ENCODE measurements at regions not wholly inside any gene's neighbourhood (a gene's known extent, or its start where the extent isn't known, plus 50 kb on each side); places are given as distances from the start of the nearest gene placed in this dataset.
"Not testable (repeated sequence)": the region's sequence is repeated elsewhere in the genome, so short reads cannot be mapped to it uniquely, and the experiment has no call there.

DNA sequence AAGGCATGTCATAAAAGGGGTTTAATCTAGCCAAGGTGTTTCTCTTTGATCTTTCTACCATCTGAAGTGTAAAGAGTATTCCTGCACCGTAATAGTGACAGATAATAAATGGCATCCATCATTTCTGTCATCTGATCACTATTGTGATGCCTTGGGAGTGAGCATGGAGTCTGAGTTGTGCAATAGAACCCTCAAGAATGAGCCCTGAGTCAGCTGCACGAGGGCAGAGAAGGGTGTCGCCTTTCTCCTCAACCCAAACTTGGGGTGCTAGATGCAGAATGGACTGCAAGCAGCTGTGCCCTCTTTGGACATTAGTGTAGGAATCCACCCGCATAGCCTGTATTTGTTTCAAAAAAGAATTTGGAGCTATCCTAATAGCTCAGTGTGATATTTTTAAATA is 115.2 kb downstream of the ZNF37A start:
- no peak for DNase-seq

DNA sequence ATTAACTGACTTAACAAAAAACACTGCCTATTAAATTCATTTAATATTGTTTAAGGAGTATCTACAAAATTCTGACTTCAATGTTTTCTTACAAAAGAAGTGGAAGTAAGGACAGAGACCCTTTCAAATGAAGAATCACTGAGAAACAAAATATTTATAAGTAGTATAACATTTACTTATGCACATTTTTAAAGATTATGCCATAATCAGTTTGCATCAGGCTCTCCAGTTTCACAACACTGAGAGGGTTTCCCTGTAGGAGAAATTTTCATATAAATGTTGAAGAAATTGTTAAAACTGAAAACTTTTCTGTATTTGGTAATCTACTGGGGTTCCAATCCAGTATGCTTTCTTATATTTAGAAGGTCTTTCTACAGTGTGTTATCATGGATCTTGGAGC is 115.6 kb downstream of the ZNF37A start:
- DNase-seq: not testable (repeated sequence)

DNA sequence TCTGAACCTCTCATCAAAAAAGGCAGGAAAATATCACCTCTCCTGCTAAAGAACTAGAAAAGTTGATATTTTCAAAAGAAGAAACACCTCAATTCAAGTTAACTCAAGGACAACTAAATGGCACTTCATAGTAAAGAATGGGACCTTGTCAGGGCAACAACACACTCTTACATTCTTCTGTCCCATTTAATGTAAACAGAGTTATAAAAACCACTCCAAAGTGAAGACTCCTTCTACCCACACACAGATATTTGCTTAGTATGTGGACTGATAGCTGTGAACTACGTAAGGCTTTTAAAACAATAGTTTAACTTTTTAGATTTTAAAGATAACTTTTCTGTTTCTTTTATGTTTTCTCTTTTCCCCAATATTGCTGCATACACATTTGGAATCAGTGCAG is 118.3 kb downstream of the ZNF37A start:
- DNase-seq: no peak

DNA sequence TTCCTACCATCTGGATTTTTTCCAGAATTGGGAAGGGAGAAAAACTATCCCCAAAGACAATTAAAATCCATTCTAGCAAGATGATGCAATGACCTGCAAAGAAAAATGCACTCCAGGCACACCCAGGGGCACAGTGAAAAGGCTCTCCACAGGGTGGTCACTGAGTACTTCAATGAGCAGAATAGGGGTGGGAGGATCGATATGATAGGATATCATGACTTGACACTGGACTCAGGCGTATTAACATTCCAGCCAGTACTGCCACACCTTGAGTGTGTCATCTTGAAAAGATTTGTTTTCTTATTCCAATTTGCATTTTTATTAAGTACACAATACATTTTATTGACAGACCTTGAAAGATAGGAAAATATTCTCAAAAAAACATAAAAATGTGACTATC is 132.2 kb downstream of the ZNF37A start:
- no peak for DNase-seq

DNA sequence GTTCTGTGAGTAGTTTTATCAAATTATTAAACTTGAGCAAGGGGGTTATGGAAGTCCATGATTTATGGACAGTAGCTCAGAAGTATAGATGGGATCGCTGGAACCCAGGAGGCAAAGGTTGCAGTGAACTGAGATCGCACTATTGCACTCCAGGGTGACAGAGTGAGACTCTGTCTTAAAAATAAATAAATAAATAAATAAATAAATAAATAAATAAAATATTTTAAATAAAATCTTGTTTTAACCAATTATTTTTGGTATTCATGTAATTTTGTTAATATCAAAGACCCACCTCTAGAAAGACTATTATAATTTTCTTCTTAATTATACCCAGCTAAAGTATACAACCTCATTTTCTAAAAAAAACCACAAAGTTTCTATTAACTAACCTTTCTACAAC is 134.3 kb downstream of the ZNF37A start:
- DNase-seq: no peak

DNA sequence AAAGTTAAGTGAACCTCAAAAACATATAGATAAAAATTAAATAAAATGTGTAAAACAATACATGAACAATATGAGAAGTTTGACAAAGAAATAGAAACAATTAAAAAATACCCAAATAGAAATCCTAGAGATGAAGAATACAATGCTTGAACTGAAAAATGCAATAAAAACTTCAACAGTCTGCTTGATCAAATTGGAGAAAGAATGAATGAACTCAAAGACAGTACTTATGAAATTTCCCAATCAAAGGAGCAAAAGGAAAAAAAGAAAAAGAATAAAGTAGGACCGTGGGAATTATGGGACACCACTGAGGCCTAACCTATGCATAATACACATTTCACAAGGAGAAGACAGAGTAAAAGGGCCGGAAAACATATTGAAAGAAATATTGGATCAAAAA is 144.3 kb downstream of the ZNF37A start:
- DNase-seq: not testable (repeated sequence)

DNA sequence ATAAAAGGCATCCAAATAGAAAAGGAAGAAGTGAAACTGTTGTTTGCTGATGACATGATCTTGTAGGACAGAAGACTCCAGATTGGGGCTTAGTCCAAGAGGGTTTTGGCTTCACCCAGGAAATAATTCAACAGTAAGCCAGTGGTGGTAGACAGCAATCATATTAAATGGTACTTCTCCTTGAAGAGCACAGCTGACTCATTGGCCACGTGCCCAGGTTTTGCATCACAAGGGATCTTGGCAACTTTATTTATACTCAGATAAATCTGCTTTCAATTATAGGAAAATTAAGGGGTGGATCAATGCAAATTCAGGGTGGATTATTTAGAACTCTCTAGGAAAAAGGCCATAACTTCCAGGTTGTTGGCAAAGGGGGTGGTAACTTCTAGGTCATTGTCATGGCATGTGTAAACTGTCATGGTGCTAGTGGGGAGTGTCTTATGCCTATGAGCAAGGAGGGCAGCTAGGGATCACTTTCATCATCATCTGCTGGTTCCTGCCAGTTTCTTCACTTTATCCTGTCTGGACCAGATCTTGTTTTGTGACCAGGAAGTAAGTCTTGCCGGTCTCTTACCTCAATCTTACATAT is 148.0 kb downstream of the ZNF37A start:
- not testable (repeated sequence) for DNase-seq

DNA sequence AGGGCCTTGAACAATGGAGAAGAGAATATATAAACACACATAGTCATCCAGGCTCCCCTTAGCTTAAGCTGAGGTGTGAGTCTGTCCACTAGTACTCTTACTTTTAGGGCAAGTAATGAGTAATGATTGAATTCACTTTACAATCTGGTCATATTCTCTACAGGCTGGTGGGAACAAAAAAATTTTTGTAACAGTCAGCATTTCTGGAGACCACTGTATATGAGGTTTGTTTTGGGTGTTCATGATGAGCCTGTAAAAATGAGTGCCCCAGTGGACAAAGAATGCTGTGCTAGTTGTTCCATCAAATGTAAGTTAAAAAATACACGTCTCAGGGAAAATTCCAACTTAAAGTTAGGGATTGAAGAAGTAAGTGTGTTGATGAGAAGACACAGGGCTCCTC is 154.0 kb downstream of the ZNF37A start:
- DNase-seq: not testable (repeated sequence)

DNA sequence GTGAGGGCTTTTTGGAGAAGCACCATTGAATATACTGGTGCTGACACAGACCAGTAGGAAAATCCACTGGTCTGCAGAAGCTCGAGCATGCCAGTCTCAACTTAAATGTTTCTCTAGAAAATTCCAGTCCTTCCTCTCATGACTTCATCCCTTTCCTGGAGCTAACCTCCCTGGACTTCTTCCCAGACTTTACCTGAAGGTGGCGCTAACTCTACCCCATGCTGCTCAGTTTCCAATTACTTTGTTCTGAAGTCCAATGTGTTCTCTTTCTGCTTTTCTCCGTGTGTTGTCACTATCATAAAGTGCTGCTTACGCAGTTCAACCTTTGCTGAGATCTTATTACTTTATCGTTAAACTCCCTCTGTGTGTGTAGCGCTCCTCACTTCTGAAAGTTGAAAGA is 158.4 kb downstream of the ZNF37A start:
- DNase-seq: not testable (repeated sequence)

DNA sequence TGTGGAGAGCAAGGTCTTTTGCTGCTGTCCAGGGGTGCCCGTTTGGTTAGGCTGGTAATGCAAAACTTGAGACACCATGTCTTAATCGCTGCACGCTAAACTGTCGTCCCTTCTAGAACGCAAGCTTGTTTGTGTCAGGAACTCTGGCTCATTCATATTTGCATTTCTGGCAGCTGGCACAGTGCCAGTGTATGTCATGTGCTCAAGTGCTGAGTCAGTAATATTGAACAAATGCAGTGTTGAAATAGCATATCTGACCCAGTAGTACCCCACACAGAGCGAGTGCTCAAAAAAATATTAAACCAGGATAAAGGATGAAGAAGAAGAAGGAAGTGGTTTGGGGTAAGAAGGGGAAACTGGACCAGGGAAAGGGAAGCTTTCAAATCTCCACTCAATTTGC is 173.4 kb downstream of the ZNF37A start:
- not testable (repeated sequence) for DNase-seq

DNA sequence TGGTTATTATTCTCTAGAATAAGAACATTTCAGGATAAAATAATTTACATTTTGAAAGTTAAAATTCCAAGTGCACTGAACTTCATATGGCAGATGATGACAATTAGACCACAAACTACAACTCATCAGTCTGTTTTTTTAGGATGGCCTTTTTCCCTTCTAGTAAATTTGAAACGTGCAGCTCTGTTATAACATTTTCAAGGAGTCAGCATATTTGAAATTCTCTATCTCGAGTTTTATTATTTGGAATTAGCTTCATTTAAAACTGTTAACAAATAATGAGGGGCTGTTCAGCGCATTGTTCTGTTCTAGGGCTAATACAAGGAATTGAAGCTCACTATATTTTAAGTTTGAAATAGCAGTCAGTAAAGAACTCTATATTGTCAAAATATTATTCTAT is 176.9 kb downstream of the ZNF37A start:
- not testable (repeated sequence) for DNase-seq

DNA sequence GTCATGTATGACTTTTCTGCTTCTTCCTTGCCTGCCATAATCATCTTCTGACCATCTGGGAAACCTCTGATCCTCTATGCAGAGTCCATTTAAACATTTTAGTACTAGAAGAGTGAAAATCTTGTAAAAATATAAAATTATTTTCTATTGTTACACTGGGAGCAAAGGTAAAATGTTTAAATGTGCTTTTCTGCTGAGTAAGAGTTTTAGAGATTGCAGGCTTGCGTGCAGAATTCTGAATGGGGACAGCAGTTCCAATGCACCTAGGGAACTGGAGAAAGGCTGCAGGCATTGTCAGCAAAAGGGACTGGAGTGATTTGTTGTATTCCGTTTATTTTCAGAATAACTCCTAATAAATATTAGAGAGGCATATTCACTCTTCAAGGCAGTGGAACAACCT is 180.7 kb downstream of the ZNF37A start:
- not testable (repeated sequence) for DNase-seq

DNA sequence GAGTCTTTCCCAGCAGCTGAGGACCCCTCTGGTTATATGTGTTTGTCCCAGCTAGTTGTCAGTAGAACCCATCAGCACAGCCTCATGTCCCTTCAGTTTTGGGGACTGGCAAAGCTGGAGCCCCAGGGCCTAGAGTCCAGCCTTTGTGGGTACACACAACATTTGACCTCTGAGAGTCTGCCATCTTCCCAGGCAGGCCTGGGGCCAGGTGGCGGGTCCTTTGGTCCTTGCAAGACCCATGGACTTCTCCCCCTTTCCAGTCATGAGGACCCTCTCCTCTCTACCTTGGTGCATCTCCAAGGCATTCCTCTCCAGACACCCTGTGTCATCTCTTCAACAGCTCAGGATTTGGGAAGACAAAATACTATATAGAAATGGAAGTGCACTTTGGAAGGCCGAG is 198.4 kb downstream of the ZNF37A start:
- DNase-seq: not testable (repeated sequence)

DNA sequence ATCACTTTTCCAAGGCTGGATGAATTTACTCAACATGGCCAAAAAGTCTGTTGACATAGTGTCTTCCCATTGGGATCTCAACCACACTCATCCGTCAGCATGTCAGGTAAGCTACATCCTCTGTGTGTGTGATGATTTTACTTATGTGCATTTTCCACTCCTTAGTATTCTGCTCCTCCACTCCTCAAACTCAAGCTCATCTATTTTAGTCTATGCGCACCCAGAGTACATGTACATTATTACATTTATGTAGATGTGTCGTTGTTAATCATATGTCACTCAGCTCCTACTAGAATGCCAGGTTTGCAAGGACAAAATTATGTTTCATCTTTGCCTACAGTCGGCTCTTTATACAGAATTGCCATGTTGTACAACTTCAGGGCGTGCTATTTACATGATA is 216.0 kb downstream of the ZNF37A start:
- DNase-seq: not testable (repeated sequence)

DNA sequence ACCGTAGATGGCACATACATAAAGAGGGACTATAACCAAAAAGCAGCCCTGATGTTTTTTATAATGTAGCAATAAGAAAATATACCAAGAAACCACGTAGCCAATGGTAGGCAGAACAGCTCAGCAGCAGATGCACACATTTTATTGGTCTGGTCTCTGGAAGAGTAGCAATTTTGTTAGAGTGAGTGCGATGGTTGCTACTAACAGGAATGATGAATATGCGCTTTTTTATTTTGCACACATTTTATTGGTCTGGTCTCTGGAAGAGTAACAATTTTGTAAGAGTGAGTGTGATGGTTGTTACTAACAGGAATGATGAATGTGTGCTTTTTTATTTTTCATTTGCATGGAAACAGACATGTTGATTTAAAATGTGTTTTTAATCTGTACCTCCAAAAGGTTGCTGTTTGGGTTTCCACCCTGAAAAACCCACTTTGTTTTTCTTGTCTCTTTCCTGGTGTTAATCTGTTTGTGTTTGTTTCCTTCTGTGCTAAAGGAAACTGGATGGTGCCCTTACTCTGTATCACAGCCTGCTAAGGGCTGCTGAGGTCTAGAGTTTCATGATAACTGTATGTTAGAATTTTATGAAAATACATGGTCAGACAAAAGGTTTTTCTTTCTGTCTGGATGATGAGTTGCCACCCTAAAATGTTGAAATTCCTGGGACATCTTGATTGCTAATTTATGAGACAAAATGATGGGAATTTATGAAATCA is 221.1 kb downstream of the ZNF37A start:
- DNase-seq: not testable (repeated sequence)

DNA sequence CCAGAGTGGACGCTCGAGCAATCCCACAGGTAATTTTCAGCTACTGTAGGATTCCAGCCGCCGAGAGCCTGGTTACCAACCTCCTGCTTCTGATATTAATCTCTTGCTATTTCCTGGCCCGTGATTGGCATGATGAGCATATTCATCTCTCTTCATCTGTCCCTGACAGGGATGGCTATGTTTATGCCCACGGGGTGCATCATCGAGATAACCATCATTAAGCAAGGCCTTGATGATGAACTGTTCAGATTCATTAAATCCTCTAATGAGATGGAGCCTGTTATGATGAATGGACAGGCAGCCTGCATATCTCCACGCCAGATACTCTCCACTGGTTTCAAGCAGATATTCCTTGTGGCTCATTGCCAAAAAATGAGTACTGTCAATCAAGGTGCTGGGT is 227.3 kb downstream of the ZNF37A start:
- DNase-seq: not testable (repeated sequence)

DNA sequence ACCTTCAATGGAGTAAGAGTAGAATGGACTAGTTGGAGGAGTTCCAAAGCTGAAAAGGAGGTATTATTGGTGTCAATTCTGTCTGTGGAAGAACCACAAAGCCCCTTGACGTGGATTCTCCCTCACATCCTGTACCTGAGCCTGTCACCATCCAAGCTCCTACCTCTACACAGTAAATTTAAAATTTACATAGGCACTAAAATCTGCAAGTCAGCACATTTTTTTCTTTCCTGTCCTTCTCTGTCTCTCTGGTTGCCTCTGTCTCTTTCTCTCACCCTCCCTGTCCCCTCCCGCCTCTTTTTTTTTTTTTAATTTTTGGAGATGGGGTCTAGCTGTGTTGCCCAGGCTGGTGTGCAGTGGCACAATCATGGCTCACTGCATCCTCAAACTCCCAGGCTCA is 236.2 kb downstream of the ZNF37A start:
- DNase-seq: not testable (repeated sequence)

DNA sequence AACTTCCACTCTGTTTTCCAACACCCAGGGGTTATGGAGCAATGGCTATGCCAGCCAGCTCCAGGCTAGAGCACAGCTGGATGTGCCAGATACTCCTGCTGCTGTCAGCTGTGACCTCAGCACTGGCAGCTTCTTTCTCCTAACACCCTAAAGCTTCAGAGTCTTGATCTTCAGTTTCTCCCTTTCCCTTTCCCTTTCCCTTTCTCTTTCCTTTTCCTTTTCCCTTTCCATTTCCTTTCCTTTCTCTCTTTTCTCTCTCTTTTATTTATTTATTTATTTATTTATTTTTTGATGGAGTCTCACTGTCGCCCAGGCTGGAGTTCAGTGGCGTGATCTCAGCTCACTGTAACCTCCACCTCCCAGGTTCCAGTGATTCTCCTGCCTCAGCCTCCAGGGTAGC is 237.0 kb downstream of the ZNF37A start:
- DNase-seq: not testable (repeated sequence)

DNA sequence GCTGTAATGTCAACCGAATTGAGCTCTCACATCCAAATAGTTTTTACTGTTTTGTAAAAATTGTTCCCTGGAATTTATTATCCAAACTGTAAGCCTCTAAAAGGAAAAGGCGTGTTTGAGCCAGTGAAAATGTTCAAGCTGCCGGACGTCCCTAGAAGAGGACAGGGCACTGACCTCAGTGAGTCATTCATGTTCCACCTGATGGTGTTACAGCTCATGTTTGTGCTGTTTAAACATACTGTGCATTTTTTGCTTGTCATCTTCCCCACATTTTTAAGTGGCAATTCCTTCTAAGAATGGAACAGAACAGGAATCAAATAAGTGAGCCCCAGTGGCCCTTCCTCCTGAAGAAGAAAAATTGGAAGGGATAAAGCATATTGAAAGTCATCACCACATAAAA is 239.6 kb downstream of the ZNF37A start:
- not testable (repeated sequence) for DNase-seq

DNA sequence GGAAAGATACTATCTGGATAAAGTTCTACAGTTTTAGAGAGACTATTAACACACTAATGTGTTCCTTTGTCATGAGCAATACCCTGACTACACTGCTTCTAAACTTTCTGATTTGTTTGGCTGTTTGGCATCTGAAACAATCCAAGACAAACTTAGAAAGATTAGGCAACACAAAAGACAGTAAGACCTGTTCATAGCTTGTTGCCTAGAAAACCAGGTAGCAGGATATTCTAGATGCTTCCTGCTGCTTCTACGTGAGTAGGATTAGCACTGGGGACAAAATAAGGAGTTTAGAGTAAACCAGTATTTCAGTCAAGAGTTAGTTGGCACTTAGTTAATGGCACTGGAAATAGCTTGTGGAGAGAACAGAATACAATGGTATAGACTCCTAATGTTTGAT is 256.5 kb downstream of the ZNF37A start:
- not testable (repeated sequence) for DNase-seq

DNA sequence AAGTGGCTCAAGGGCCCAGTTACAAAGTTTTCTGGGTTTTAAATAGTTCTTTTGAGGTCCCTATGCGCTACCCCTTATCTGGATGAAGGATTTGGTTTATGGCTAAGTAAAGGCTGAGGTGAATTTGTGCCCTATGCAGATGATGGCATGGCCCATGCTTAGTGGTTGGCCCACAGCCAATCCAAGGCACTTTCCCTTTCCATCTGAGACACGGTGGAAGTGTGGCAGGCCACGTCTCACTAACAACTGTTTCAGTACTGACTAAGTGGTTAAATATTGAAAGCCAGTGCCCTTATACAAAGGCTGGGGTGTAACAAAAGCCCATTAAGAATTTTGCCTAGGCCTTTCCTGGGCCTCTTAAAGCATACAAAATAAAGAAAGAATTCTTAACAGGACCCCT is 260.3 kb downstream of the ZNF37A start:
- DNase-seq: not testable (repeated sequence)

DNA sequence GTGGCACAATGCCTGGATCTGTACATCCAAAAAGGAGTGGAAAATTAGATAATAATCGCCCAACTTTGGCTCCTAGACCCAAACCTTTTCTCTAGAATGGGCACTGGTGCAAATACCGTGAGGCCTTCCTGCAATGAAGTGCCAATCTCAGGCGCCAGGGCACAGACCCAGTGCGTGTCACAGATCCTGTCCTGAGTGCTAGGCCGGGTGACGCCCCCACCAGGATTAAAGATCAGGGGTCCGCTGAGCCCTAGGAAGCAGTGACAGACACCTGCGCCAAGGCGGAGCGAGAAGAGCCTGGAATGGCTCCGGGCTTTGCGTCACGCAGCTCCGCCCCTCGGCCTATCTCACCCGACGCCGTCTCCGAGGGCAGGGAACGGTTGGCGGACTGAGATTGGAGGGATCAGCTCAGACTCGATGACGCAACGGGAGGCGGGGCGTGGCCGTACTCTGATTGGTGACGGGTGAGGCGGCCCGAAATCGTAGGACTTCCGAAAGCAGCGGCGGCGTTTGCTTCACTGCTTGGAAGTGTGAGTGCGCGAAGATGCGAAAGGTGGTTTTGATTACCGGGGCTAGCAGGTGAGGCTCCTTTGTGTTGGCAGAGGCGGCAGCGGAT is 261.9 kb downstream of the ZNF37A start:
- DNase-seq: peak; percentile 78

DNA sequence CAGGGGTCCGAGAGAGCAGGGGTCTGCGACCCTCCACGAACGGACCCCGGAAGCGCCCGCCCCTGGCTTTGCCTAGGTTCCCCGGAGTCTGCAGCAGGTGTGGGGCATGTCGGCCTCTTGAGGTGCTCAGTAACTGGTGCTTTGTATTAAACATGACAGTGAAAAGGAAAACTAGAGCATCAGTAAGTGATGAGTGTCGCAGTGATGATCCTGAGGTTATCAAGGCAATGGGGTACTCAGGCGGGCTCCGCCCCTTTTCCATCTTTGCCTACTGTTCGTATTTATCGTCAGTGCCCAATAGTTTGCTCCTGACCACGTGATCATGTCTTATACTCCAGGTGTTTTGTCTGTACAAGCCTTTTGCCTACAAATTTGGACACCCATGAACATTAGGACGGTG is 262.4 kb downstream of the ZNF37A start:
- not testable (repeated sequence) for DNase-seq

DNA sequence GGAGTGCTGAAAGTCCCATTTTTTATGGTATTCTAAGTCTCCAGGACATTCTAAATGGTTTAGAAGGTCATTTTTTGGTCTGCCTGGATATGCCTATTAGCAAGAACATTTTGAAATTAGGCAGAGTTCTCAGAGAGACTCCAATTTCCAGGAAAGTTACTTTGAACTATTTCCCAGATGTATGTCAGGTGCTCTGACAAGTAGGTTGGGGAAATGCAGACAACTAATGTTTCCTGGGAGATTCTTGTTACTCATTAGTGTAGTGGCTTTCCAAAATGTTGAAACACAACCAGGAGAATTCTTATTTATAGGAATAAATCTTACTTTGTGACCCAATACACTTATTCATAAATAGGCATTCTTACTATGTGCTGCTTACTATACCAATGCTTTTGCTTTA is 268.4 kb downstream of the ZNF37A start:
- not testable (repeated sequence) for DNase-seq
